ENCODE measurements at regions not wholly inside any gene's neighbourhood (a gene's known extent, or its start where the extent isn't known, plus 50 kb on each side); places are given as distances from the start of the nearest gene placed in this dataset.
A peak's percentile ranks its signal among the peaks of the same experiment; 100 is the strongest.
"Not testable (repeated sequence)": the region's sequence is repeated elsewhere in the genome, so short reads cannot be mapped to it uniquely, and the experiment has no call there.

DNA sequence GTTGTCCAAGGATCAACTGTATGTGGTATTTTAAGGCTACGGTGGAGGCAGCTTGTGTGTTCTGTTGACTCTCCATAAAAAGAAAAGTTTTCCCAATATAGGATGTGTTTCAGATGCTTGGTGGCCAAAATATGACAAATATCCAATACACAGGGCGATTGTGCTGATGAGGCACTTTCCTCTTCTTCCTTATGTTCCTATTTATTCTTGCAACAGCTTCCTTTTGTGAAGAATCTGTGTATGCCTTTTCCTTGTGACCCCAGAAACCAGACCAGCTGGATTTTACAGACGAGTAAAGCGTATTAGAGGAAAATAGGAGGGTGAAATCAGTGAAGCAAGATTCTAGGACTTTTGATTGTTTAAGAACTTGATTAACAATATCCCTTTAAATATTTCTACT is 452.0 kb downstream of the DMAC1 start:
- no peak for DNase-seq (ENCODE audit: low read depth, low spot score)

- DNase-seq (ENCODE audit: low read depth, low spot score): no peak
Observed at GRCh38 chr9:7346144-7346543, 453.4 kb downstream of the DMAC1 start.

- DNase-seq (ENCODE audit: low read depth, low spot score): no peak
Observed at GRCh38 chr9:7342736-7343135, 456.8 kb downstream of the DMAC1 start.

- no peak for DNase-seq (ENCODE audit: low read depth, low spot score)
Observed at GRCh38 chr9:7342229-7342628, 457.3 kb downstream of the DMAC1 start.

DNA sequence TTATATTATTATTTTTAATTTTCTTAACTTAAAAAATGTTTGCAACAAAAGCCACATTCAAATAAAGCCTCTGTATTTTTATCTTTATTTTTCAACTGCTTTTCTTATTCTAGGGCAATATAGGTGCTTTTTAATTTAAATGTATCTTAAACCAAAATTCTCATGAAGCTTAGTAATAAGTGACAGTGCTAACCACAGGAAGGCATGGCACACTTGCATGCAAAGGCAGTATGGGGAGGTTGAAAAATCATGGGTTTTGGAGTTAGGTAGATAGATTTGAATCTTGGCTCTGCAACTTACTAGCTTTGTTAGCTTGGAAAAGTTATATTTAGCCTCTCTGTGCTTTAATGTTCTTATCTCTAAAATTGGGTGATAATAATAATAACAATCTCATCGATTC is 458.0 kb downstream of the DMAC1 start:
- DNase-seq (ENCODE audit: low read depth, low spot score): no peak

DNA sequence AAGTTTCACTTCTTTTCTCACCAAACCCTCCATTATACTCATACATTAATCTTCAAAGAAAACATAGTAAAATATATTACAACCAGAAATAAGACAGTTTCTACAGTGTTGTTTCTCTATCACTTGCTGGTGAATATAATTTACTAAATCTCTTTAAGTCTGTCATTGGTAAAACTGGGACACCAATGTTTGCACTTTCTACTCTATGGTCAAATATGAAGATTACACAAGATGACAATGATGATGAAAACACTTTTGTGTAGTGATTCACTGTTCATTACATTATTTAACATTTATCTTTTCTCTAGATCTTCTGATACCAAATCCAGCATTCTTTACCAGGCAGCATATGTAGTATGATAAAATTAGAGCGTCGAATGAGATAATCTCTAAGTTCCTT is 459.1 kb downstream of the DMAC1 start:
- no peak for DNase-seq (ENCODE audit: low read depth, low spot score)

DNA sequence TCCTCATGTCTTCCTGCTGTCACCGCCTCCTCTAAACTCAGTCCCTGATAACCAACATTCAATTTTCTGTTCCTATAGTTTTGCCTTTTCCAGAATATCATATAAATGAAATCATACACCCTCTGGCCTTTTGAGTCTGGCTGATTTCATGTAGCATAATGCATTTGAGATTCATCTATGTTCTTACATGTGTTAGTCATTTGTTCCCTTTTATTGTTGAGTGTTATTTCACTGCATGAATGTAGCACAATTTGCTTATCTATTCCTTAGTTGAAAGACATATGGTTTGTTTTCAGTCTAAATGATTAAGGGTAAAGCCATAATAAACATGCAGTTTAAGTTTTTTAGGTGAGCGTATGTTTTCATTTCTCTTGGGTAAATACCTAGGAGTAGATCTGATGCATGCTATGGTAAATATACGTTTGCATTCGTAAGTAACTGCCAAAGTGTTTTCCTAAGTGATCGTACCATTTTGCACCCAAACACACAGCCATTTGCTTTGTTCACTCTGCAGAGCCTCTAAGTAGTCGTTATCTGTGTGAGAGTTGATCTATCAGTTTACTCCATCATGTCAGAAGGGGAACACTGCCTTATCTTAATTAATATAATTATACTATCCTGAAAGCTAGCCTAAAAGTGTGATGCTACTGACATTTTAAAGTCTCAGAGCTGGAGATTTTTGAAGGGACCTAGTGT is 460.8 kb downstream of the DMAC1 start:
- DNase-seq (ENCODE audit: low read depth, low spot score): no peak

DNA sequence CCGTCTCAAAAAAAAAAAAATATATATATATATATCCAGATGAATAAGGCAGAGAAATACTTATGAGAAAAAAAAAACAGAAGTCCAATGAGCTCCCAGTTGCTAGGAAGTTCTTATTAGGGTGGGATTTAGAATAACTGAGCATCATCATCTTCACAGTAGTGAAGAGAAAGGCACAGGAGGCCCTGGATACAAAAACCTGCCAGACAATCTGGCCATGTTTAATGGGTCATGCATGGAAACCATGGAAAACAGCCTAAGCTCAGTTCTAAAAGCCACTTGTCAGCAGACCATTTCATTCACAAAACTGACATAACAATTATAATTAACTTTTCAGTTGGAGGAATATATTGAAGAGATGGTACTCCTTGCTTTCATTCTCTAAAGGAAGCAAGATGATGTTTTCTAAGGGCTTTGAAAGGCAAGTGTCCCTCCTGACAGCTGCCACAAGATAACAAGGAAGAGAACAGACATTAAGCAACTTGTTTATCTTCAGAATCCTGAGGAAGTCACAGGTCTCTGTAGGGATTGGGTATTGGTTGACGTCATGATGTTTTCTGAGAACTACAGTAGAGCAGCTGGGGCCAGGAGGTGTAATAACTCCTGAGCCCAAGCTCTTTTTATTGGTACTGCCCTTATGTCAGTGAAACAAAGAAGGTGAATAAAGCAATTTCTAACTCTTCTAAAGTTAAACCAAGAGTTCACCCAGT is 463.1 kb downstream of the DMAC1 start:
- DNase-seq (ENCODE audit: low read depth, low spot score): no peak

DNA sequence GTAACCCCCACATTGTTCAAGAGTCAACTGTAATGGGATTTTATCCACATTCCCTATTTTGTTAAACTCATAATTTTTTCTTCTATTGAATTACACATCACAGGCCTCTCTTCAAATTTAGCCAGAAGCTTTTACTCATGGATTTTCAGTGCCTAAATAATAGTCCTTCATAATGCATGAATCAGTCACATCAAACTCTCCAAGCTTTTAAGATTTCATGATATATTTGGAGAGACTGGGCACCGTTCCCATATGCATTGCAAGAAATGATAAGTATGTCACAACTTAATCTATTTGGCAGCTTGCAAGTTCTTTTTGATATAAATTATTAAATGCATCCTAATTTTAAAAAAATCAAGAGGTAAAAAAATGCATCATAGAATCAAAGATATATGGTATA is 465.9 kb downstream of the DMAC1 start:
- DNase-seq (ENCODE audit: low read depth, low spot score): no peak

GRCh38 chr9:7332780-7333179 is 466.8 kb downstream of the DMAC1 start:
- DNase-seq (ENCODE audit: low read depth, low spot score): no peak

DNA sequence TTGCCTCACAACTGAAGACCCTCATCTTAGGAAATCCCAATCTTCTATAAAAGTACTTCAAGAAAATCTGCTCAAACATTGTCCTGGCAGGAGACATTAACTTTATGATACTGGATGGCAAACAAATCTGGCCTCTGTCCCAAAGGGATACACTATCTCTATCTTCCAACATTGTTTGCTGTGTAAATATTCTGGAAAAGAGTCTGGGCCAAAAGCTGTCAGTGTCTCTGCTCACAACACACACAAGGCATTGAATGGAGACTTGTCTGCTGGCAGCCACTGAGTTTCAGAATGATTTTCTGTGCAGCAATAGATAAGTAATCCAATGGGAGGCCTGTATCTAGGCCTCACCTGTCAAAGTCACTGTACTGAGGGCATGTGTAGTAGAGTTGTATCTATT is 471.1 kb downstream of the DMAC1 start:
- DNase-seq (ENCODE audit: low read depth, low spot score): no peak

DNA sequence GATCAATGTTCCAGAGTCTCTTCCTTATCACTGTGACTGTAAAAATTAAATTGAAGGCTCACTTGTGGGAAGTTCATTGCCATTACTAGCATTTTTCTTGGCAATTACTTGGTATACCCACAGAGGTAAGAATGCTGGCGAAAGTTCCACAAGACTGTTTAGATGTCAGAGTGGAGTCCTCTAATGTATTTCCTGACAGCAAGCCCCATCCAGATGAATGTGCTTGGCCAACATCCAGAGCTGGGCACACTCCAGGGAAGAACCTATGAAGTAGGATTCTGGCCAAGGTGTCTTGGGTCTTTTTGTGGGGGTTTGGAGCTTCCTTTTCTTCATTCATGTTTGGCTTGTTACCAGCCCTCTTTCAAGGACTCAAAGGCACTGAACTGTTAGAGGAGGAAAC is 473.6 kb downstream of the DMAC1 start:
- DNase-seq (ENCODE audit: low read depth, low spot score): no peak

- no peak for DNase-seq (ENCODE audit: low read depth, low spot score)
Observed at GRCh38 chr9:7324152-7324598, 475.4 kb downstream of the DMAC1 start.

- DNase-seq (ENCODE audit: low read depth, low spot score): no peak
Observed at GRCh38 chr9:7320841-7321240, 478.7 kb downstream of the DMAC1 start.

- peak; percentile 22 for DNase-seq (ENCODE audit: low read depth, low spot score)
Observed at GRCh38 chr9:7320139-7320538, 479.4 kb downstream of the DMAC1 start.

DNA sequence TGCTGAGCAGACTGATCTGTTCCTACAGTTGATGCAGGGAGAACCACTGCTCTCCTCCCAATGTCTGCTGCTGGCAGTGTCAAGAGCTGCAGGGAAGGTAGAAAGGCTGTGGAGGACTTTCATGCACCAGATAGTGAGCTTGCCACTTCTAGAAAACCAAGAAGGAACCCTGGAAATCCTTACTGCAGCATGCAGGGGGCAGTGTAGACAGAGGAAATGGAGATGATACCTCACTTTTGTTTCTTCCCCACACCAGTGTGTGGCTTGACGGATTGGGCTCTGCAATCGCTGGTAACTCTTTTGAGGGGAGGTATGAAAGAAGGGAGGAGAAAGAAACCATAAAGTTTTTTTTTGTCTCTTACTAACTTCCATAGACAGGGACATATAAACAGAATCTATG is 480.7 kb downstream of the DMAC1 start:
- no peak for DNase-seq (ENCODE audit: low read depth, low spot score)

DNA sequence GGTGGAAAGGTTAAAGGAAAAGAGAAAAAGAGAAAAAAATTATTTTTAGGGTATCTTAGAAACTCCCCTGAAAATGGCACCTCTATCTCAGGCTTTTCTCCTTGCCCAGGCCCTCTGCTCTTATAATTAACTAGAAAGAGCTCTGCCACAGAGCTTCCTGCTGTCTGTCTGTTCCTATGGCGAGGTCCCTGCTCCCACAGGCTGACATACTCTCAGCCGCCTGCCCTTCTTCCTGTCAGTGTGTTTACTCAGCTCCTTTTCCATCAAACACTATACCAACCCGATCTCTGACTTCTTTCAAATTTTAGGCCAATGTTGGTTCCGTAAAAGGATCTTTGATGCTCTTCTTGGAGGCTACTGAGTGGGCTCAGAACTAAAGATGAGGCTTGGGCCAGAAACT is 482.6 kb downstream of the DMAC1 start:
- DNase-seq (ENCODE audit: low read depth, low spot score): no peak

DNA sequence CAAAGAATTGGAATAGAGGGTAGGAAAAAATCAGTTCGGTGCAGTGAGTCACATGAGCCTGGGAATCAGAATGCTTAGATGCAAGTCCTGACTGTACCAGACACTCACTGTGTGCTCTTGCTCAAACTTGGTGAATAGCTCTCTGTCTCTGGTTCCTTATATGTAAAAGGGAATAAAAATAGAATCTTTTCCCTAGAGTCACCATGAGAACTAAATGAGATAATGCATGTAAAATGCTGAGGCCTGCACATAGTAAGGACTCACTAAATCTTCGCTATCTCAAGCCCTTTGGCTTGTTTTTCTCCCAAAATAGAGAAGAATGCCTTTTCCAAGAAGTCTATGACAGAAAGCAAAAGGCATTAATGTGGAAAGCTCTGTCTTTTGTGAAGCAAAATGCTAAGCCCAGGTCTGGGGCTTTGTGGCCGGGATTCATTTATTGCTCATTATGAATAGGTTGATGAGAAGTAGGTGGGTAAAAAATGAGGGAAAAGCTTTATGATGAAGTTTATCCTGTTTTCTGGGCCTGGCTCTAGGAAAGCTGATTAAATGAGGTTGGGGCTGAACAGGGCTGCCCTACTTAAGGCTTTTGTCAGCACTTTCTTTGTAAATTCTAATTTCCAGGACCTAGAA is 483.3 kb downstream of the DMAC1 start:
- no peak for DNase-seq (ENCODE audit: low read depth, low spot score)

DNA sequence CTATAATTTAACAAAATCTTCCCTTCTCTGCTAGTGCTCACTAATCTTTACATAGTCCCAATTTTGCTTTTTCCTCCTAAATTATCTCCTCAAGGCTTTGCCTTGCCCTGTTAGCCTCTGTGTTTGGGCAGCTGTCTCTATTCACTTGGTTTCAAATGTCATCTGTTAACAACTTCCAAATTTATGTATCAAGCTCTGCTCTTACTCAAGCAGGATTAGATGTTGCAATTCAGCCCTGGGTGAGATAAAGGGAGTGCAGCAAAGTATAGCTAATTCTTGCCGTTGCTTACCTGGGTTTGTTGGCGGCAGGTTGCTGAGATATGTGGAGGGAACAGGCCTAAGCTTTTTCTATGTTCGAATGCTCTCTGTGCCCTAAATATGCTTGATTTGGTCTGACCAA is 483.8 kb downstream of the DMAC1 start:
- no peak for DNase-seq (ENCODE audit: low read depth, low spot score)

DNA sequence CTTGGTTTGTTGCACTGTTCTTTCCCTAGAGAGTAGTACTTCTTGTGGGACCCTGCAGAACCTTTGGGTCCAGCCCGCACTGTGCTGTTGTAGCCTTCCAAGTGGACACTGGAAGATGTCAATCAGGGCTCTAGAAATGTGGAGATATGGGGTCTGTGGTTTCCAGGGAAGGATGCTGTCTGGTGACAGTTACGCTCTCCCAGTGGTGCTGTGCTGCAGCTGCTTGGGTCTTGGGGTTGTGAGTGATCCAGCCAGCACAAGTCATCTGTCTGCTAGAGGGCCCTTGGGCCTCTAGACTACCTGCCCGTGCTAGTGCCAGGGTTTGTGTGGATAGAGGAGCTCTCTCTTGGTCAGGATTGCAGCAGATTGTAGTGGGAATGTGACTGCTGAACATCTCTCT is 484.5 kb downstream of the DMAC1 start:
- DNase-seq (ENCODE audit: low read depth, low spot score): no peak

DNA sequence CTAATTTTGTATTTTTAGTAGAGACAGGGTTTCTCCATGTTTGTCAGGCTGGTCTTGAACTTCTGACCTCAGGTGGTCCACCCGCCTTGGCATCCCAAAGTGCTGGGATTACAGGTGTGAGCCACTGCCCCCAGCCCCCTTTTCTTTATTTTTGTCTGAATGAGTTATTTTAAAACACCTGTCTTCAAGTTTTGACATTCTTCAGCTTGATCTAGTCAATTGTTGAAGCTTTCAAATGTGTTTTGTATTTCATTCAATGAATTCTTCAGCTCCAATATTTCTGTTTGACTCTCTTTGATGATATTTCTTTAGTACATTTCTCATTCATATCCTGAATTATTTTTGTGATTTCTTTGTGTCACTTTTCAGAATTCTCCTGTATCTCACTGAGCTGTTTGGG is 486.2 kb downstream of the DMAC1 start:
- no peak for DNase-seq (ENCODE audit: low read depth, low spot score)

DNA sequence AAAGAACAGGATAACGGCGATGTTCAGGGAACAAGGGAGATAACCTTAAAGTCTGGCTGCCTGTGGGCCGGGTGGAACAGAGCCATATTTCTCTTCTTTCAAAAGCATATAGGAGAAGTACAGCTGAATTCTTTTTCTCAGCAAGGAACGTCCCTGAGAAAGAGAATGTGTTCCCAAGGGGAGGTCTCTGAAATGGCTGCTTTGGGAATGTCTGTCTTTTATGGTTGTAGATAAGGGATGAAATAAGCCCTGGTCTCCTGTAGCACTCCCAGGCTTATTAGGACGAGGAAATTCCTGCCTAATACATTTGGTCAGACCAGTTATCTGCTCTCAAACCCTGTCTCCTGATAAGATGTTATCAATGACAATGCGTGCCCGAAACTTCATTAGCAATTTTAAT is 490.5 kb downstream of the DMAC1 start:
- DNase-seq (ENCODE audit: low read depth, low spot score): not testable (repeated sequence)

DNA sequence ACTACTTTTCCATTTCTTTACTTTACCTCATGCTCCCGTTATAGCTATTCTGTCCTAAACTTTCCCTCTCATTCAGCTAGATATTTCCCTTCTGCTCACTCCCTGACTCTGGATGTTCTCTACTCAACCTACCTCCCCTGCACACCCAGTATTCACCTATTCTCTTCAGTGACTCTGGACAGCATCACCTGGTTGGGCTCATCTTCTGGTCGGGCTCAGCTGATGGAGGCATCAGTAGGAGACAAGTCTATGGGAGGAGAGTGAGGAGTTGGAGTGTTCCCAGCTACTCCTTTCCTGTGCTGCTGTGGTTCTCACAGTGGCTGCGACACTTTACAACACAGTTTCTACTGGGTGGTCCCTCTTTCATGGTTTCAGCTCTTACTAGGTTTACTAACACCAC is 493.9 kb downstream of the DMAC1 start:
- DNase-seq (ENCODE audit: low read depth, low spot score): no peak
